GM12891 (cell line): ENCODE measurements at regions not wholly inside any gene's neighbourhood (a gene's known extent, or its start where the extent isn't known, plus 50 kb on each side); places are given as distances from the start of the nearest gene placed in this dataset.

ENCODE experiments used
- POLR2A ChIP-seq: IDR thresholded peaks from 2 replicates; pipeline ENCODE4 v1.6.1; 2011; ENCODE audit warnings: low read depth, low read length, control low read depth
- POLR2AphosphoS5 ChIP-seq: IDR thresholded peaks from 2 replicates; pipeline ENCODE4 v1.6.1; 2011; ENCODE audit warnings: low read depth, low read length, control low read depth
- POU2F2 ChIP-seq: IDR thresholded peaks from 2 replicates; pipeline ENCODE4 v1.6.1; 2011; ENCODE audit warnings: low read depth, mild to moderate bottlenecking, control low read depth, low read length, moderate library complexity
- TAF1 ChIP-seq: IDR thresholded peaks from 2 replicates; pipeline ENCODE4 v1.6.1; 2011; ENCODE audit warnings: low read depth, low read length, control low read depth

- TF ChIP-seq POLR2AphosphoS5 (no peak), POLR2A (no peak), POU2F2 (no peak), TAF1 (no peak)
Measured at GRCh38 chr5:96332535-96333366, 100.3 kb downstream of the PCSK1 start.
